ENCODE measurements at regions not wholly inside any gene's neighbourhood (a gene's known extent, or its start where the extent isn't known, plus 50 kb on each side); places are given as distances from the start of the nearest gene placed in this dataset.

- TF ChIP-seq CTCF (IDR thresholded peaks at IDR 0.05) (no peak), POLR2A (IDR thresholded peaks at IDR 0.05) (no peak)
These were observed 439.8 kb upstream of the ARRDC4 start for GRCh38 chr15:97520689-97521088.

Data from ovary (tissue), 3 donors.